PC-3 (cell line): ENCODE measurements at regions not wholly inside any gene's neighbourhood (a gene's known extent, or its start where the extent isn't known, plus 50 kb on each side); places are given as distances from the start of the nearest gene placed in this dataset.

Experiments used
- EZH2 ChIP-seq: fragments of 300-600 bp; sonication (generic); IDR thresholded peaks from one replicate; pipeline ENCODE4 v1.6.1; 2017; ENCODE audit warnings: antibody characterized with exemption, mild to moderate bottlenecking, low read length; ENCODE audit not compliant: unreplicated experiment
- TF ChIP-seq, protein P1 (sequence below): fragments of 300-600 bp; sonication (generic); conservative IDR thresholded peaks from 2 replicates; pipeline ENCODE4 v1.5.1; 2017; ENCODE audit warnings: antibody characterized with exemption, low read depth, mild to moderate bottlenecking, low read length

DNA sequence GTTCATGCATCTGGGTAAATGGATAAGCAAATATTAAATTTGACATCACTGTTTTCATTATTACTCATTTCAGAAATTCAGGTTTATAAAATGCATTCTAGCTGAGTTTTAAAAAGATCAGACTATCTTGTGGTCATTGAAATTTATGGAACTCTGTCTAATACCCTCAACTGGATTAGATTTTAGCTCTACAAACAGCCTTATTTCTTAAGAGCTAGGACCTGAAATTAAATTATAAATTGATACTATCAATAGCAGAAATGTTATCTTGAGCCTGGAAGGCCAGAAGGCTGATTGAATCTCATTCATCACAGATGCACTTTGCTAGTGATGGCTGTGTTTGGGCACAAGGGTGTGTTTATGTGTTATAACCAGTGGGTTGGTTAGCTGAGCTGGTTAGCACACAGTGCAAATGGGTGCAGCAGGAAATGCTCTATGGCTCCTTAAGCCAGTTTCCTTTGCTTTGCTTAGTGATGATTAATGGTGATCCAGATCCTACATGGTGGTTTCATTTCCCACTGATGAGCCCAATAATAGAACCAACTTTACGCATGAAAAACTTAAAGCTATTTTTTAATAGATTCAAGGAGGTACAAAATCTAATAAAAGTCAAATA, 310.8 kb upstream of the KLF12 start:
- TF ChIP-seq, protein P1, sequence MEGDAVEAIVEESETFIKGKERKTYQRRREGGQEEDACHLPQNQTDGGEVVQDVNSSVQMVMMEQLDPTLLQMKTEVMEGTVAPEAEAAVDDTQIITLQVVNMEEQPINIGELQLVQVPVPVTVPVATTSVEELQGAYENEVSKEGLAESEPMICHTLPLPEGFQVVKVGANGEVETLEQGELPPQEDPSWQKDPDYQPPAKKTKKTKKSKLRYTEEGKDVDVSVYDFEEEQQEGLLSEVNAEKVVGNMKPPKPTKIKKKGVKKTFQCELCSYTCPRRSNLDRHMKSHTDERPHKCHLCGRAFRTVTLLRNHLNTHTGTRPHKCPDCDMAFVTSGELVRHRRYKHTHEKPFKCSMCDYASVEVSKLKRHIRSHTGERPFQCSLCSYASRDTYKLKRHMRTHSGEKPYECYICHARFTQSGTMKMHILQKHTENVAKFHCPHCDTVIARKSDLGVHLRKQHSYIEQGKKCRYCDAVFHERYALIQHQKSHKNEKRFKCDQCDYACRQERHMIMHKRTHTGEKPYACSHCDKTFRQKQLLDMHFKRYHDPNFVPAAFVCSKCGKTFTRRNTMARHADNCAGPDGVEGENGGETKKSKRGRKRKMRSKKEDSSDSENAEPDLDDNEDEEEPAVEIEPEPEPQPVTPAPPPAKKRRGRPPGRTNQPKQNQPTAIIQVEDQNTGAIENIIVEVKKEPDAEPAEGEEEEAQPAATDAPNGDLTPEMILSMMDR = no peak
- TF ChIP-seq EZH2 = no peak
